ENCODE measurements at regions not wholly inside any gene's neighbourhood (a gene's known extent, or its start where the extent isn't known, plus 50 kb on each side); places are given as distances from the start of the nearest gene placed in this dataset.
"Not testable (repeated sequence)": the region's sequence is repeated elsewhere in the genome, so short reads cannot be mapped to it uniquely, and the experiment has no call there.

DNA sequence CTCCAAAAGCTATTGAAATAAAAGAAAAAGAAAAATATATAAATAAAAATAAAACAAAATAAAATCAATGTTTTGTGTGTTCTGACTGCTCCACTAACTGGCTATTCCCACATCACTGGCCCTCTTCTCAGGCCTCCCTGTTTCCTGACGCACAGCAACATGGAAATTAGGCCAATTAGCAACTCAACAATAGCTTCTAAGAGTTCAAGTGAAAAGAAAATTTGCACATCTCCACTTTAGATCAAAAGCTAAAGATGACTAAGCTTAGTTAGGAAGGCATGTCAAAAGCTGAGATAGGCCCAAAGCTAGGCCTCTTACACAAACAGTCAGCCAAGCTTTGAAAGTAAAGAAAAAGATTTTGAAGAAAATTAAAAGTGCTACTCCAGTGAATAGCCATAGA lies 200.8 kb downstream of the DUSP6 start:
- no peak overlapping the region for H3K27ac ChIP-seq (ENCODE audit: poor library complexity, severe bottlenecking)
- H3K36me3 ChIP-seq (ENCODE audit: low read depth), result no peaks in the 10 kb centered on the region
- TF ChIP-seq CTCF (IDR thresholded peaks at IDR 0.05; ENCODE audit: poor library complexity, severe bottlenecking), result no peak
- DNase-seq (ENCODE audit: low spot score), result no peak
- H3K27me3 ChIP-seq (ENCODE audit: insufficient read depth, poor library complexity, severe bottlenecking), result no peaks in the 10 kb centered on the region
- H3K4me1 ChIP-seq (ENCODE audit: insufficient read depth, poor library complexity, severe bottlenecking), result peaks cover 5% of the 10 kb centered on the region
- H3K9me3 ChIP-seq (ENCODE audit: severe bottlenecking), result no peaks in the 10 kb centered on the region
- ATAC-seq (ENCODE audit: low read depth), result no peak
- no peak overlapping the region for H3K4me3 ChIP-seq (ENCODE audit: severe bottlenecking)

DNA sequence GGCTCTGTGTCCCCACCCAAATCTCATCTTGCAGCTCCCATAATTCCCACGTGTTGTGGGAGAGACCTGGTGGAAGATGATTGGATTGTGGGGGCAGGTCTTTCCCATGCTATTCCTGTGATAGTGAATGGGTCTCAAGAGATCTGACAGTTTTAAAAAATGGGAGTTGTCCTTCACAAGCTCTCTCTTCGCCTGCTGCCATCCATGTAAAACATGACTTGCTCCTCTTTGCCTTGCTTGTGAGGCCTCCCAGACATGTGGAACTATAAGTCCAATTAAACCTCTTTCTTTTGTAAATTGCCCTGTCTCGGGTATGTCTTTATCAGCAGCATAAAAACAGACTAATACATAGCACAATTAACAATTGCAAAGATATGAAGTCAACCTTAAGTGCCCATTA lies 201.5 kb downstream of the DUSP6 start:
- H3K27ac ChIP-seq (ENCODE audit: poor library complexity, severe bottlenecking); H3K27me3 ChIP-seq (ENCODE audit: insufficient read depth, poor library complexity, severe bottlenecking); H3K4me3 ChIP-seq (ENCODE audit: severe bottlenecking); ATAC-seq (ENCODE audit: low read depth); DNase-seq (ENCODE audit: low spot score); H3K9me3 ChIP-seq (ENCODE audit: severe bottlenecking); H3K36me3 ChIP-seq (ENCODE audit: low read depth); H3K4me1 ChIP-seq (ENCODE audit: insufficient read depth, poor library complexity, severe bottlenecking): not testable (repeated sequence)

DNA sequence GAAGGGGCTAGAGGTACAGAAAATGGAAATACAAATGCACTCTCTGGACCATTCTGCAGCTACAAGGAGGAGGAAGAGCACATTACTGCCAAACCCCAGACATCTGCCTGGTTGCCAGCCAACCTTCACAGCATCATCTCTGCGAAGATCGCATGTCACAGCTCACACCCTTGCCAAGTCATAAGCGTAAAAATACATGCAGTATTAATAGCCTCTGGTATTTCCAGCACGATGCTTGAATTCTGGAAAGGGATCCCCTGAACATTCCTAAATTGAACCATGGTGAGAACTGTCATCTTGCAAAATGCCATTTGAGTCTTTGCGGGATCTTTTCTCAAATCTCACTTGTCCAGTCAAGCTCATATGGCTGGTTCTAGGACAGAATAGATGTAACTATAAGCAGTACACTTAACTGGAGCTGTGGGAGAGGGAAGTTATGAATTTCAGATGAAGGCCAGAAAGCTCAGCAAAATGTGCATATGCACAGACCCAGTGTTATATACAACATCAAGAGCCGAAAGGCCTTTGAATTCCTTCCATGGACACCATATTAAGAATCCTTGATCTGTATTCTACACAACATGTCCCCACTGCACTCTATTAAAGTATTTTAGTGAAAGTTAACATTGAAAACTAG lies 211.6 kb downstream of the DUSP6 start:
- Histone ChIP-seq H3K4me3 (ENCODE audit: severe bottlenecking) (no peak overlapping the region), H3K27me3 (ENCODE audit: insufficient read depth, poor library complexity, severe bottlenecking) (no peaks in the 10 kb centered on the region), H3K4me1 (ENCODE audit: insufficient read depth, poor library complexity, severe bottlenecking) (peaks cover 36% of the 10 kb centered on the region), H3K27ac (ENCODE audit: poor library complexity, severe bottlenecking) (no peak overlapping the region), H3K9me3 (ENCODE audit: severe bottlenecking) (no peaks in the 10 kb centered on the region), H3K36me3 (ENCODE audit: low read depth) (no peaks in the 10 kb centered on the region)
- no peak for TF ChIP-seq CTCF (IDR thresholded peaks at IDR 0.05; ENCODE audit: poor library complexity, severe bottlenecking)
- DNase-seq (ENCODE audit: low spot score) (no peak), ATAC-seq (ENCODE audit: low read depth) (0 out of 3 replicates have a peak, but pooled peaks have one; percentile 12)

DNA sequence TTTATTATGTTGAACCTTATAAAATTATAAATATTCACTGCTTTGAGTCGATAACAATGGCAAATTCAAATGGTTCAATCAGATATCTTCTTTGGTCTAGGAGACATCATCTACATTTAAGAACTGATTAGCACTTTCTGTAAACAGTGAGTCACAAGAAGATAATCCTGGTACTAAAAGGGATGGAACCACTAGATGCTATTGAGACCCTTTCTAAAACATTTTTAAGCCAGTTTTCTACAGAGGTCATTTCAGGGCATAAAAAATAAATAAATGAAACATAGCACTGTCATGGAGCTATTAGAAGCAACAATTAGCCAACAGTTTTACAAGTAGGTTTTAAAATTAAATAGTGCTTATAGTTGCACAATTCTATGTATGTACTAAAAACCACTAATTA lies 212.2 kb downstream of the DUSP6 start:
- Histone ChIP-seq H3K4me1 (ENCODE audit: insufficient read depth, poor library complexity, severe bottlenecking) (peaks cover 41% of the 10 kb centered on the region), H3K27me3 (ENCODE audit: insufficient read depth, poor library complexity, severe bottlenecking) (no peaks in the 10 kb centered on the region), H3K4me3 (ENCODE audit: severe bottlenecking) (no peak overlapping the region), H3K36me3 (ENCODE audit: low read depth) (no peaks in the 10 kb centered on the region), H3K9me3 (ENCODE audit: severe bottlenecking) (no peaks in the 10 kb centered on the region), H3K27ac (ENCODE audit: poor library complexity, severe bottlenecking) (no peak overlapping the region)
- TF ChIP-seq CTCF (IDR thresholded peaks at IDR 0.05; ENCODE audit: poor library complexity, severe bottlenecking), result no peak
- no peak for DNase-seq (ENCODE audit: low spot score)
- peak; percentile 53 for ATAC-seq (ENCODE audit: low read depth)

- ATAC-seq (ENCODE audit: low read depth) (no peak), DNase-seq (ENCODE audit: low spot score) (no peak)
- Histone ChIP-seq H3K4me3 (ENCODE audit: severe bottlenecking) (no peak overlapping the region), H3K36me3 (ENCODE audit: low read depth) (no peaks in the 10 kb centered on the region), H3K27me3 (ENCODE audit: insufficient read depth, poor library complexity, severe bottlenecking) (no peaks in the 10 kb centered on the region), H3K9me3 (ENCODE audit: severe bottlenecking) (no peaks in the 10 kb centered on the region), H3K27ac (ENCODE audit: poor library complexity, severe bottlenecking) (no peak overlapping the region), H3K4me1 (ENCODE audit: insufficient read depth, poor library complexity, severe bottlenecking) (peaks cover 41% of the 10 kb centered on the region)
- TF ChIP-seq CTCF (IDR thresholded peaks at IDR 0.05; ENCODE audit: poor library complexity, severe bottlenecking), result no peak
These were observed 212.9 kb downstream of the DUSP6 start for GRCh38 chr12:89139390-89139789.
